Muscle layer of duodenum (tissue), 2 donors: ENCODE measurements at regions not wholly inside any gene's neighbourhood (a gene's known extent, or its start where the extent isn't known, plus 50 kb on each side); places are given as distances from the start of the nearest gene placed in this dataset.
"Not testable (repeated sequence)": the region's sequence is repeated elsewhere in the genome, so short reads cannot be mapped to it uniquely, and the experiment has no call there.

Experiments
- H3K27ac ChIP-seq: one replicate; pipeline ENCODE4 v1.7.0; 2013; ENCODE audit warnings: mild to moderate bottlenecking, low read length
- H3K27me3 ChIP-seq: one replicate; pipeline ENCODE4 v1.7.0; 2013; ENCODE audit warnings: low read depth, mild to moderate bottlenecking, control low read depth, low read length
- H3K36me3 ChIP-seq, 2 donors: one replicate each; pipeline ENCODE4 v1.7.0; 2013; ENCODE audit warnings: low read length in 2 of 2, control low read depth in 1 of 2, mild to moderate bottlenecking in 1 of 2; ENCODE audit not compliant: insufficient read depth in 2 of 2, control insufficient read depth in 1 of 2
- H3K4me1 ChIP-seq, 2 donors: one replicate each; pipeline ENCODE4 v1.7.0; 2013; ENCODE audit warnings: low read length in 2 of 2, mild to moderate bottlenecking in 2 of 2, control low read depth in 1 of 2, moderate library complexity in 1 of 2; ENCODE audit not compliant: insufficient read depth in 2 of 2, control insufficient read depth in 1 of 2
- H3K4me3 ChIP-seq, 2 donors: one replicate each; pipeline ENCODE4 v1.7.0; 2013; ENCODE audit warnings: low read length in 2 of 2, low read depth in 1 of 2, mild to moderate bottlenecking in 1 of 2
- H3K9me3 ChIP-seq, 2 donors: one replicate each; pipeline ENCODE4 v1.7.0; 2013; ENCODE audit warnings: low read length in 2 of 2, control low read depth in 1 of 2, mild to moderate bottlenecking in 1 of 2; ENCODE audit not compliant: control insufficient read depth in 1 of 2
- donor health status: healthy.

DNA sequence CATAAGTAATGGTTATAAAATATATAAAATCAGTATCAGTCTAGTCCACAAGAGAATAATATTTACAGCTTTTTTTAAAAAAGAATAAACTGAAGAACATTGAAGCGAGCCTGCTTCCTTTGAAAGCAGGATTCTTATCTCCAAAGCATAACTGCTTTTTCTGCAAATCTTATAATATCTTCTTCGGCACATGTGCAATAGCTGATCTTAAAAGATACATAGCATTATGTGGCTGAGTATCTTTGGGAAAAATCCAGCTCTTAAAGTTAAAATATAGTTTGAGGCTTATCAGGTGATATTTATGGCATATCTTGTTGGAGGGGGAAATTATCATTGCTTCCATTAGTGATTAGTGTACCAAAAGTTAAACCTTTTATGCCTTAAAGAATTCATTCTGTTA is 523.9 kb upstream of the ADGRL4 start:
- H3K27me3 ChIP-seq, result no peaks in the 10 kb centered on the region
- H3K9me3 ChIP-seq, result no peaks in the 10 kb centered on the region
- no peaks in the 10 kb centered on the region for H3K36me3 ChIP-seq
- no peak overlapping the region for H3K4me3 ChIP-seq
- no peak overlapping the region for H3K27ac ChIP-seq
- no peaks in the 10 kb centered on the region for H3K4me1 ChIP-seq

- no peaks in the 10 kb centered on the region for H3K36me3 ChIP-seq
- H3K9me3 ChIP-seq, result no peaks in the 10 kb centered on the region
- no peaks in the 10 kb centered on the region for H3K4me1 ChIP-seq
- H3K27ac ChIP-seq, result no peak overlapping the region
- H3K27me3 ChIP-seq, result no peaks in the 10 kb centered on the region
- H3K4me3 ChIP-seq, result no peak overlapping the region
These were observed 523.5 kb upstream of the ADGRL4 start for GRCh38 chr1:79530055-79530454.

DNA sequence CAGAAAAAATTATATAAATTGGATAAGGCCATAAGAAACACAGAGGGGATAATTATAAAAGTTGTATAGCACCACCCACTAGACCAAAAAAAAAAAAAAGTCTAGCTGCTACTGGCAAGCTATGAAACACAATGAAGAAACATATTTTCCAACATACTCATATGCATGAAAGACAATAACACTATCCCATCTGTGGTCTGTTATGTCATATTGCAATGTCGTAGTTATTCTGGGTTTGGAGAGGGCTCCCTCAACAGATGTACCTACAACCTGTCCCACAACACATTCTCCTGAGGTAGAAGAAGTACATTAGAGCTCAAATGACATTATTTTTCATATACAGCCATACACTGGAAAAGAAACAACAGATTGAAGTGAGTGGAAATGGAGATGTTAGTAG is 517.6 kb upstream of the ADGRL4 start:
- no peaks in the 10 kb centered on the region for H3K27me3 ChIP-seq
- H3K4me1 ChIP-seq, result no peaks in the 10 kb centered on the region

GRCh38 chr1:79519084-79519760 is 512.7 kb upstream of the ADGRL4 start:
- Histone ChIP-seq H3K4me3 (no peak overlapping the region), H3K9me3 (peaks cover 0 to 5% of the 10 kb centered on the region in 2 donors), H3K27me3 (no peaks in the 10 kb centered on the region), H3K36me3 (no peaks in the 10 kb centered on the region), H3K27ac (no peak overlapping the region), H3K4me1 (no peaks in the 10 kb centered on the region)

More for the DNA sequence above, 517.6 kb upstream of the ADGRL4 start:
- no peaks in the 10 kb centered on the region for H3K36me3 ChIP-seq
- H3K4me3 ChIP-seq, result no peak overlapping the region
- H3K27ac ChIP-seq, result no peak overlapping the region
- H3K9me3 ChIP-seq, result peaks cover 0 to 5% of the 10 kb centered on the region in 2 donors

DNA sequence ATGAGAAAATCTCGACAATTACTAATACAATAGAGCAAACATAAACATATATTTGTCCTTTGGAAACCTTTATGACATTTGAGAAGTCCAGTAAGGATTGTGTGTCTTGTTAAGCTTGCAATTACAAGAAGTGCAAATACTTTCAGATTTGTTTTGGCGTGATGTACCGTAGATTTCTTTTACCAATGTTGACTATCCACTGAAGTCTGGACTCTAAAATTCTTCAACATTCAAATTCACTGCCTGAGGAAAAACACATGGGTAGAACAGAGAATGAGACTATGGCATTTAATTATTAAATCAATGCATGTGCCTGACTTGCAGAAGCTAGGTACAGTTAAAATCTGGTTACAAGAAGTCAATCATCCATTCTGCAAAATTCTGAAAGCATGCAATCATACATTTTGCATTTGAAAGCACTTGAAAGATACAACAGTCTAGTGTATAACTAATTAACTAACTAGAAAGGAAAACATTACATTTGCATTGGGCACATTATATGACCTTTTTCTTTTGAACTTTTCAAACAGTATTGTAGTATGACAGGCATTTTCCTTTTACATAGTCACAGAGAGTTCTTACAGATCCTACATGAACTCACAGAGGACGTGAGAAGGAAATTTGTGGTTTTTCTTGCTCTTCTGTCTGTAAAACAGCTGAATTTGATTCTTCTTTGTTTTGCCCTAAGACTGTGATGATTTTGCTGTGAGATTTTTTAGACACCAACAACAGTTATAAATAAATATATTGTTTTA is 511.1 kb upstream of the ADGRL4 start:
- no peaks in the 10 kb centered on the region for H3K36me3 ChIP-seq
- H3K4me3 ChIP-seq, result no peak overlapping the region
- H3K27ac ChIP-seq, result no peak overlapping the region
- H3K27me3 ChIP-seq, result no peaks in the 10 kb centered on the region
- no peaks in the 10 kb centered on the region for H3K4me1 ChIP-seq
- H3K9me3 ChIP-seq, result peaks cover 0 to 2% of the 10 kb centered on the region in 2 donors

GRCh38 chr1:79507770-79508169 is 501.2 kb upstream of the ADGRL4 start:
- Histone ChIP-seq H3K4me3 (no peak overlapping the region), H3K4me1 (no peaks in the 10 kb centered on the region), H3K36me3 (no peaks in the 10 kb centered on the region)

DNA sequence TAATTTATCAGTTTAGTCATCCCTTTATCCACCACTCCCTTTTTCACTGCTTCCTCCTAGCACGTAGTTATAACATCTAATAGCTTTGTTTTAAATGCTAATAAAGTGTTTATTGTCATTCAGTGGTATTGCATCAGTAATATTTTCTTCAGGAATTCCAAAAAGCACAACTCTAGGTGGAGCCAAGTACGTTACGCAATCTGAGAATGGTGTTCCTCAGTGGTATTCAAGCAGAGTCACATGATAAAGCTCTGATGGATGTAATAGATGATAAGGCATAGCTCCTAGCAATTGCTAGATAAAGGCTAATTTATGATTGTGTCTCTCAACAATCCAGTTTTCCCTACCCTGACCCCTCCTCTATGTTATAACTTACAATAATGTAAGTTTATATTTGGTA is 494.6 kb upstream of the ADGRL4 start:
- no peaks in the 10 kb centered on the region for H3K4me1 ChIP-seq
- H3K36me3 ChIP-seq, result no peaks in the 10 kb centered on the region
- H3K27ac ChIP-seq, result no peak overlapping the region
- H3K27me3 ChIP-seq, result no peaks in the 10 kb centered on the region
- no peak overlapping the region for H3K4me3 ChIP-seq
- no peaks in the 10 kb centered on the region for H3K9me3 ChIP-seq

More at GRCh38 chr1:79507770-79508169, 501.2 kb upstream of the ADGRL4 start:
- H3K27ac ChIP-seq, result no peak overlapping the region
- no peaks in the 10 kb centered on the region for H3K9me3 ChIP-seq
- H3K27me3 ChIP-seq, result no peaks in the 10 kb centered on the region

- H3K4me1 ChIP-seq, result no peaks in the 10 kb centered on the region
These were observed 493.0 kb upstream of the ADGRL4 start for GRCh38 chr1:79499541-79499940.

GRCh38 chr1:79497193-79497773 is 490.8 kb upstream of the ADGRL4 start:
- no peaks in the 10 kb centered on the region for H3K9me3 ChIP-seq
- no peak overlapping the region for H3K27ac ChIP-seq
- no peak overlapping the region for H3K4me3 ChIP-seq
- H3K36me3 ChIP-seq, result no peaks in the 10 kb centered on the region
- no peaks in the 10 kb centered on the region for H3K27me3 ChIP-seq
- no peaks in the 10 kb centered on the region for H3K4me1 ChIP-seq

More at GRCh38 chr1:79499541-79499940, 493.0 kb upstream of the ADGRL4 start:
- Histone ChIP-seq H3K36me3 (no peaks in the 10 kb centered on the region), H3K27ac (no peak overlapping the region), H3K9me3 (no peaks in the 10 kb centered on the region), H3K4me3 (no peak overlapping the region), H3K27me3 (no peaks in the 10 kb centered on the region)

GRCh38 chr1:79496129-79496528 is 489.6 kb upstream of the ADGRL4 start:
- Histone ChIP-seq H3K4me1 (no peaks in the 10 kb centered on the region), H3K9me3 (no peaks in the 10 kb centered on the region), H3K4me3 (no peak overlapping the region), H3K27me3 (no peaks in the 10 kb centered on the region), H3K36me3 (no peaks in the 10 kb centered on the region), H3K27ac (no peak overlapping the region)

DNA sequence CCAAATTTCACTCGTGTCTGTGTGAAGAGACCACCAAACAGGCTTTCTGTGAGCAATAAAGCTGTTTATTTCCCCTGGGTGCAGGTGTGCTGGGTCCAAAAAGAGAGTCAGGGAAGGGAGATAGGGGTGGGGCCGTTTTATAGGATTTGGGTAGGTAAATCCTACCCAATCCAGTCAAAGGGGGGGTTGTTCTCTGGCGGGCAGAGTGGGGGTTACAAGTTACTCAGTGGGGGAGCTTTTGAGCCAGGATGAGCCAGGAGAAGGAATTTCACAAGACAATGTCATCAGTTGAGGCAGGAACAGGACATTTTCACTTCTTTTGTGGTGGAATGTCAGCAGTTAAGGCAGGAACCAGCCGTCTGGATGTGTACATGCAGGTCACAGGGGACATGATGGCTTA is 487.2 kb upstream of the ADGRL4 start:
- H3K27ac ChIP-seq, H3K9me3 ChIP-seq, H3K4me1 ChIP-seq, H3K27me3 ChIP-seq, H3K4me3 ChIP-seq, H3K36me3 ChIP-seq: not testable (repeated sequence)
